ENCODE measurements at regions not wholly inside any gene's neighbourhood (a gene's known extent, or its start where the extent isn't known, plus 50 kb on each side); places are given as distances from the start of the nearest gene placed in this dataset.

GRCh38 chr4:158964728-158965124 is 138.2 kb upstream of the RAPGEF2 start:
- no peak for TF ChIP-seq POLR2A (IDR thresholded peaks at IDR 0.05)
- TF ChIP-seq, protein P1, sequence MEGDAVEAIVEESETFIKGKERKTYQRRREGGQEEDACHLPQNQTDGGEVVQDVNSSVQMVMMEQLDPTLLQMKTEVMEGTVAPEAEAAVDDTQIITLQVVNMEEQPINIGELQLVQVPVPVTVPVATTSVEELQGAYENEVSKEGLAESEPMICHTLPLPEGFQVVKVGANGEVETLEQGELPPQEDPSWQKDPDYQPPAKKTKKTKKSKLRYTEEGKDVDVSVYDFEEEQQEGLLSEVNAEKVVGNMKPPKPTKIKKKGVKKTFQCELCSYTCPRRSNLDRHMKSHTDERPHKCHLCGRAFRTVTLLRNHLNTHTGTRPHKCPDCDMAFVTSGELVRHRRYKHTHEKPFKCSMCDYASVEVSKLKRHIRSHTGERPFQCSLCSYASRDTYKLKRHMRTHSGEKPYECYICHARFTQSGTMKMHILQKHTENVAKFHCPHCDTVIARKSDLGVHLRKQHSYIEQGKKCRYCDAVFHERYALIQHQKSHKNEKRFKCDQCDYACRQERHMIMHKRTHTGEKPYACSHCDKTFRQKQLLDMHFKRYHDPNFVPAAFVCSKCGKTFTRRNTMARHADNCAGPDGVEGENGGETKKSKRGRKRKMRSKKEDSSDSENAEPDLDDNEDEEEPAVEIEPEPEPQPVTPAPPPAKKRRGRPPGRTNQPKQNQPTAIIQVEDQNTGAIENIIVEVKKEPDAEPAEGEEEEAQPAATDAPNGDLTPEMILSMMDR (IDR thresholded peaks at IDR 0.05): no peak
- TF ChIP-seq EP300 (IDR thresholded peaks at IDR 0.05): no peak
